ENCODE measurements at regions not wholly inside any gene's neighbourhood (a gene's known extent, or its start where the extent isn't known, plus 50 kb on each side); places are given as distances from the start of the nearest gene placed in this dataset.

DNA sequence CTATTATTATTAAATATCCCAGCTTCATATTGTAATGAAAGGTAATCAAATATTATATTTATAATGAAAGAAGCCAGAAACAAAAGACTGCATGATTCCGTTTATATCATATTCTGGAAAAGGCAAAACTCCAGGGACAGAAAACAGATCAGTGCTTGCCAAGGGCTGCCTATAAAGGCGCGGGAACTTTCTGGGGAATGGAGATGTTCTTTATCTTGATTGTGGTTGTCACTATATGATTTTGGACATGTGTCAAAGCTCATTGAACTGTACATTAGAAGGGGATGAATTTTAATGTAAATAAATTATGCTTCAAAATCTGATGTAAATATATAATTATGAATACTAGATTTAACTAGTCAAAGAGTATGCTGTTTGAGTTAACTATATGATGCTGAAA, 115.4 kb upstream of the KRAS start:
- H3K4me3 ChIP-seq, result no peak overlapping the region
- no peaks in the 10 kb centered on the region for H3K4me1 ChIP-seq (replicated peaks in 1 of 2)
- no peaks in the 10 kb centered on the region for H3K9me3 ChIP-seq (replicated peaks in 1 of 3)
- no peak overlapping the region for H3K27ac ChIP-seq
- no peaks in the 10 kb centered on the region for H3K27me3 ChIP-seq
- TF ChIP-seq POLR2A (IDR thresholded peaks at IDR 0.05), result no peak
- no peak for TF ChIP-seq CTCF (IDR thresholded peaks at IDR 0.05)
- WGBS, 4 donors, result 74 to 87% (median 76%) methylated on average over 3 of the region's 3 CpGs
- H3K36me3 ChIP-seq (replicated peaks in 1 of 2), result no peaks in the 10 kb centered on the region
- intact Hi-C loops (cut with DNase I), result no loop called here
- no peak for DNase-seq

DNA sequence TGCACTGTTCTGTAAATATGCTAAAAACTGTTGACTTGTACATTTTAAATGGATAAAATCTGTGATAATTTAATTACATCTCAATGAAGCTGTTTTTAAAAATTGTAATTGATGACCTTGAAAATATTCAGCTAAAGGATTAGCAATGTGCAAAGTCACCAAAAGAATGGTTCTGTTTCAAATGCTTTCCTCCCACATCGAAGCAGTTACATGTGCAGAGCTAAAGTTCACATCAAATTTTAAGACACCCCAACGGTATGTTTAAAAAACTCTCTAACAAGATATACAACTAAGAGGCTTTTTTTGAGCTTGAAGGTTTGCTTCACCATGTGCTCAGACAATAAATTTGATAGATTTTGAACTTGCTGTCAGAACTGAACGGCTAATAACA, 114.6 kb upstream of the KRAS start:
- Histone ChIP-seq H3K9me3 (replicated peaks in 1 of 3) (no peaks in the 10 kb centered on the region), H3K4me1 (replicated peaks in 1 of 2) (no peaks in the 10 kb centered on the region), H3K27ac (no peak overlapping the region), H3K4me3 (no peak overlapping the region), H3K36me3 (replicated peaks in 1 of 2) (no peaks in the 10 kb centered on the region), H3K27me3 (no peaks in the 10 kb centered on the region)
- TF ChIP-seq POLR2A (IDR thresholded peaks at IDR 0.05), result no peak
- TF ChIP-seq CTCF (IDR thresholded peaks at IDR 0.05), result no peak
- 25 to 36% (median 31%) methylated on average over 3 of the region's 3 CpGs for WGBS, 4 donors
- no peak for DNase-seq
- intact Hi-C loops (cut with DNase I), result no loop called here

DNA sequence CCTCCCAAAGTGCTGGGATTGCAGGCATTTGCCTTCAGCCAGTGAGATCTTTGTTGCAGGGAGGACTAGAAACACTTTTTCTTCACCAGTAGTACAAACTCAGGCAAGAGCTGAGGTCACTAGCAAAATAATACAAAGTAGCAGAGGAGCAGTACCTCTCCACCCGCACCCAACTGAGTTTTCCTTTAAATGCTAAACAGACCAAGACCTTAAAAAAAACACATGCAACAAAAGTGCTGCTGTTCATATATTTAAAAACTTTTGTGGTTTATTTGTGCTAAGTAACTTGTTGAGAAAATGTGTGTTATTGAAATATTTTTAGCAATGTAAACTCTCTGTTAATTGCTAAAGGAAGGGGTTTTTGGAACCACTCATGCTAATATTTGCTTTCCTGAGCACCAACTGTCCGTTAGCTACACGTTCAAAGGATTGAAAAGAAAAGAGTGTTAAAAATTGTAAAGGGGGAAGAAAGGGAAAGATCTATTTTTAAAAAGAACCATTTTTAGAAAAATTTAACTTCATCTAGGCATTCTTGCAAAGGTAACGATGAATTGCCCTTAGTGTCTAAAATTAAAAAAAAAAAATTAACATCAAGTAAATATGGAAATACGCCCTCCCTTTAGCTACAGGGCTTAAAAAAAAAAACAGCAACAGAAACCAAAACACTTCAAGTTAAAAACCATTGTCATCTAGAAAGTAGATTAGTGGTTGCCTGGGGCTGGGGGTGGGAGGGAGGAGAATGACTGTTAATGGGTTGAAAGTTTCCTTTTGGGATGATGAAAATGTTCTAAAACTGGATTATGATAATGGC, 114.0 kb upstream of the KRAS start:
- no peaks in the 10 kb centered on the region for H3K4me1 ChIP-seq (replicated peaks in 1 of 2)
- DNase-seq, result no peak
- no peaks in the 10 kb centered on the region for H3K9me3 ChIP-seq (replicated peaks in 1 of 3)
- H3K27me3 ChIP-seq, result no peaks in the 10 kb centered on the region
- no peaks in the 10 kb centered on the region for H3K36me3 ChIP-seq (replicated peaks in 1 of 2)
- WGBS, 4 donors, result 66 to 75% (median 69%) methylated on average over 5 of the region's 5 CpGs
- intact Hi-C loops (cut with DNase I), result no loop called here
- TF ChIP-seq CTCF (IDR thresholded peaks at IDR 0.05) (no peak), POLR2A (IDR thresholded peaks at IDR 0.05) (no peak)
- H3K4me3 ChIP-seq, result no peak overlapping the region
- H3K27ac ChIP-seq, result no peak overlapping the region

DNA sequence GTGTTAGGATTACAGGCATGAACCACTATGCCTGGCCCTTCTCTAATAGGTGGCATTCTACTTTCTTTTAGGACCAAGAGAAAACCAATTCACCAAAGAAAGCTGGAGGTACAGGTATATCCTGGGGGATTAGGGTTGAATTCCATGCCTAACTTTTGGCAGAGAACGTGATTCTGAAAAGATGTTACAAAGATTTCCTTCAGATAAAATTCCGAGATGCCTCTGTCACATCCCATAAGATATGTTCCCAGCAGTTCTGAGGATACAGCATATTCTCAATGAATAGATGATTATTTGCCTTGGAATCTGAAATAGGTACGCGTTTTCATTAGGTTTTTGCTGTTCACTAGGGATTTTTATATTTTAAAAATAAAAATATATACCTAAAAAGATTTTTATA, 111.9 kb upstream of the KRAS start:
- Histone ChIP-seq H3K36me3 (replicated peaks in 1 of 2) (no peaks in the 10 kb centered on the region), H3K27ac (no peak overlapping the region), H3K4me1 (replicated peaks in 1 of 2) (no peaks in the 10 kb centered on the region), H3K4me3 (no peak overlapping the region), H3K27me3 (no peaks in the 10 kb centered on the region), H3K9me3 (replicated peaks in 1 of 3) (no peaks in the 10 kb centered on the region)
- DNase-seq, result no peak
- intact Hi-C loops (cut with DNase I), result no loop called here
- 90 to 96% (median 92%) methylated on average over 4 of the region's 4 CpGs for WGBS, 4 donors
- no peak for TF ChIP-seq CTCF (IDR thresholded peaks at IDR 0.05)
- no peak for TF ChIP-seq POLR2A (IDR thresholded peaks at IDR 0.05)
